ENCODE measurements at regions not wholly inside any gene's neighbourhood (a gene's known extent, or its start where the extent isn't known, plus 50 kb on each side); places are given as distances from the start of the nearest gene placed in this dataset.

DNA sequence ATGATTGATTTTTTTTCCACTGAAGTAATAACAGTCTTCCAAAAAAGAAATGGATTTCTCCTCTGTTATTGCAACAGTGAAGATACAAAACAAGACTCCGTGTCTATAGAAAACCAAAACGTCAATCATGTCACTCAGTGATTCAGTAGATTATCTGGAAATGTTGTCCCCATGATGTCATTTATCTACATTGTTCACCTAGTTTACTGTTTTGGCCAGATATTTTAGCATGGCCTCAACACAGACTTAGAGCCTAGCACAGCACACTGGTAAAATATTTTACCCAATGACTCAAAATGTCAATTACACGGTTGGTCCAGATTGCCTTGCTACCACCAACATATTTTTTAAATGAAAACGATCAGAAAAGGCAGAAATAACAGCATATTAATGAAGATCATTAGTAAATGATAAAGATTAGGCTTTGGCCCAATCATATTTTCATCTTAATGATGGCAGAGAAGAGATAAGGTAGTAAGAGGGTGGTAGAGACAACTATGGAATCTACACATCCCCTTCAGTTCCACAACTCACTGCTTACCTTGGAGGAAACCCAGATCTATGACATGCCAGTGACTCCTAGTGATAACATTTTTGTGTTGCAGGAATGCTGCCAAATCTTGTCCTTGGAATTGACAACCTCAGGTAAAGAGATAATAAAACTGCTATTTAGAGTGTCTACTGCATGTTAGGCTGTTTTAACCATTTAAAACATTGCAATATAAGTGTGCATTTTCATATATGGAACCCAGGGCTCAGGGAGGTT is 347.7 kb upstream of the ARPP21 start:
- no peak overlapping the region for H2AFZ ChIP-seq
- Mint-ChIP-seq H3K4me1 (no peaks in the 10 kb centered on the region), H3K4me3 (no peak overlapping the region), H3K27ac (no peak overlapping the region), H3K9me3 (no peaks in the 10 kb centered on the region), H3K27me3 (ENCODE audit: insufficient read depth, low read depth, poor library complexity) (no peaks in the 10 kb centered on the region), H3K36me3 (ENCODE audit: low read depth) (no peaks in the 10 kb centered on the region)
- no peaks in the 10 kb centered on the region for H3K79me2 ChIP-seq (replicated peaks; ENCODE audit: insufficient read depth)
- H3K27me3 ChIP-seq (ENCODE audit: insufficient read depth): no peaks in the 10 kb centered on the region
- no peaks in the 10 kb centered on the region for H3K36me3 ChIP-seq (ENCODE audit: insufficient read depth)
- no peaks in the 10 kb centered on the region for H3K4me1 ChIP-seq (ENCODE audit: insufficient read depth)
- H3K9me2 ChIP-seq (ENCODE audit: insufficient read depth): no peaks in the 10 kb centered on the region
- H4K20me1 ChIP-seq (replicated peaks; ENCODE audit: insufficient read depth): no peaks in the 10 kb centered on the region
- DNase-seq (ENCODE audit: low spot score): peak; percentile 15
- TF ChIP-seq STAT1 (IDR thresholded peaks at IDR 0.05; ENCODE audit: unreplicated experiment): no peak
- TF ChIP-seq, protein P1, sequence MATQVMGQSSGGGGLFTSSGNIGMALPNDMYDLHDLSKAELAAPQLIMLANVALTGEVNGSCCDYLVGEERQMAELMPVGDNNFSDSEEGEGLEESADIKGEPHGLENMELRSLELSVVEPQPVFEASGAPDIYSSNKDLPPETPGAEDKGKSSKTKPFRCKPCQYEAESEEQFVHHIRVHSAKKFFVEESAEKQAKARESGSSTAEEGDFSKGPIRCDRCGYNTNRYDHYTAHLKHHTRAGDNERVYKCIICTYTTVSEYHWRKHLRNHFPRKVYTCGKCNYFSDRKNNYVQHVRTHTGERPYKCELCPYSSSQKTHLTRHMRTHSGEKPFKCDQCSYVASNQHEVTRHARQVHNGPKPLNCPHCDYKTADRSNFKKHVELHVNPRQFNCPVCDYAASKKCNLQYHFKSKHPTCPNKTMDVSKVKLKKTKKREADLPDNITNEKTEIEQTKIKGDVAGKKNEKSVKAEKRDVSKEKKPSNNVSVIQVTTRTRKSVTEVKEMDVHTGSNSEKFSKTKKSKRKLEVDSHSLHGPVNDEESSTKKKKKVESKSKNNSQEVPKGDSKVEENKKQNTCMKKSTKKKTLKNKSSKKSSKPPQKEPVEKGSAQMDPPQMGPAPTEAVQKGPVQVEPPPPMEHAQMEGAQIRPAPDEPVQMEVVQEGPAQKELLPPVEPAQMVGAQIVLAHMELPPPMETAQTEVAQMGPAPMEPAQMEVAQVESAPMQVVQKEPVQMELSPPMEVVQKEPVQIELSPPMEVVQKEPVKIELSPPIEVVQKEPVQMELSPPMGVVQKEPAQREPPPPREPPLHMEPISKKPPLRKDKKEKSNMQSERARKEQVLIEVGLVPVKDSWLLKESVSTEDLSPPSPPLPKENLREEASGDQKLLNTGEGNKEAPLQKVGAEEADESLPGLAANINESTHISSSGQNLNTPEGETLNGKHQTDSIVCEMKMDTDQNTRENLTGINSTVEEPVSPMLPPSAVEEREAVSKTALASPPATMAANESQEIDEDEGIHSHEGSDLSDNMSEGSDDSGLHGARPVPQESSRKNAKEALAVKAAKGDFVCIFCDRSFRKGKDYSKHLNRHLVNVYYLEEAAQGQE (IDR thresholded peaks at IDR 0.05; ENCODE audit: unreplicated experiment): no peak
- TF ChIP-seq, protein P2, sequence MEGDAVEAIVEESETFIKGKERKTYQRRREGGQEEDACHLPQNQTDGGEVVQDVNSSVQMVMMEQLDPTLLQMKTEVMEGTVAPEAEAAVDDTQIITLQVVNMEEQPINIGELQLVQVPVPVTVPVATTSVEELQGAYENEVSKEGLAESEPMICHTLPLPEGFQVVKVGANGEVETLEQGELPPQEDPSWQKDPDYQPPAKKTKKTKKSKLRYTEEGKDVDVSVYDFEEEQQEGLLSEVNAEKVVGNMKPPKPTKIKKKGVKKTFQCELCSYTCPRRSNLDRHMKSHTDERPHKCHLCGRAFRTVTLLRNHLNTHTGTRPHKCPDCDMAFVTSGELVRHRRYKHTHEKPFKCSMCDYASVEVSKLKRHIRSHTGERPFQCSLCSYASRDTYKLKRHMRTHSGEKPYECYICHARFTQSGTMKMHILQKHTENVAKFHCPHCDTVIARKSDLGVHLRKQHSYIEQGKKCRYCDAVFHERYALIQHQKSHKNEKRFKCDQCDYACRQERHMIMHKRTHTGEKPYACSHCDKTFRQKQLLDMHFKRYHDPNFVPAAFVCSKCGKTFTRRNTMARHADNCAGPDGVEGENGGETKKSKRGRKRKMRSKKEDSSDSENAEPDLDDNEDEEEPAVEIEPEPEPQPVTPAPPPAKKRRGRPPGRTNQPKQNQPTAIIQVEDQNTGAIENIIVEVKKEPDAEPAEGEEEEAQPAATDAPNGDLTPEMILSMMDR (conservative IDR thresholded peaks at IDR 0.05; ENCODE audit: low read depth in 2 of 2): peak in 1 of 2 experiments; percentile 53; a peak in 2 of 4 replicates
- no peak overlapping the region for H3K4me2 ChIP-seq
- no peaks in the 10 kb centered on the region for H3F3A ChIP-seq (replicated peaks; ENCODE audit: low read depth)
- no peak overlapping the region for H3K27ac ChIP-seq (ENCODE audit: low read depth)
- no peak for ATAC-seq
- no peak overlapping the region for H3K4me3 ChIP-seq

DNA sequence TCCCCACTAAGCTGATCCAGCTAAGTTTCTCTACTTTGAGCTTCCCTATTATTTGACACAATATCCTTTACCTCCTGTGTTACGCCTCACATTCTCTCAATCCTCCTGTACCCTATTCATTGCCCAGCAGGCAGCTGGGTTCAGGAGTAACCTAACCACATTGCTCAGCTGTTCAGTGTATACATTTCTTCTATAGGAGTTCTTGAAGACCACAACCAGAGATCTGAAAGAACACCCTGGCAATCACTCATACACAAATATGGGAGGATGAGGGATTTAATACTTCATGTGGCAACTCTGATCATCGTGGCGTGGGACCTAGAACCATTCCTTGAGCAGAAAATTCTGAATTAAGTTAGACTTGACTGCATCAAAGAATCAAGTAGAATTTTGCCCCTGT is 346.8 kb upstream of the ARPP21 start:
- no peaks in the 10 kb centered on the region for H3K4me1 Mint-ChIP-seq
- no peaks in the 10 kb centered on the region for H3K4me1 ChIP-seq (ENCODE audit: insufficient read depth)
- no peak overlapping the region for H3K4me3 Mint-ChIP-seq
- H3K4me2 ChIP-seq: no peak overlapping the region
- no peaks in the 10 kb centered on the region for H3K9me3 Mint-ChIP-seq
- H3K27ac ChIP-seq (ENCODE audit: low read depth): no peak overlapping the region
- ATAC-seq (no peak), DNase-seq (ENCODE audit: low spot score) (no peak)
- no peaks in the 10 kb centered on the region for H3K36me3 Mint-ChIP-seq (ENCODE audit: low read depth)
- H4K20me1 ChIP-seq (replicated peaks; ENCODE audit: insufficient read depth): no peaks in the 10 kb centered on the region
- H2AFZ ChIP-seq: 0 out of 2 replicates have a peak overlapping the region, but pooled peaks have one; percentile 63
- H3K9me2 ChIP-seq (ENCODE audit: insufficient read depth): no peaks in the 10 kb centered on the region
- TF ChIP-seq NANOG (IDR thresholded peaks at IDR 0.05; ENCODE audit: borderline replicate concordance) (no peak), POLR2AphosphoS5 (IDR thresholded peaks at IDR 0.05; ENCODE audit: low read depth) (no peak), CREB1 (CRISPR knock-in tag; IDR thresholded peaks at IDR 0.05; ENCODE audit: low read depth) (no peak), ZNF114 (CRISPR knock-in tag; IDR thresholded peaks at IDR 0.05) (no peak), STAT1 (IDR thresholded peaks at IDR 0.05; ENCODE audit: unreplicated experiment) (no peak), JUNB (IDR thresholded peaks at IDR 0.05; ENCODE audit: unreplicated experiment) (no peak), EZH2phosphoT487 (IDR thresholded peaks at IDR 0.05; ENCODE audit: unreplicated experiment) (no peak)
- TF ChIP-seq, protein P2 (conservative IDR thresholded peaks at IDR 0.05; ENCODE audit: low read depth in 2 of 2): no peak
- H3K4me3 ChIP-seq: no peak overlapping the region
- H3K36me3 ChIP-seq (ENCODE audit: insufficient read depth): no peaks in the 10 kb centered on the region
- no peak overlapping the region for H3K27ac Mint-ChIP-seq
- no peaks in the 10 kb centered on the region for H3F3A ChIP-seq (replicated peaks; ENCODE audit: low read depth)
- no peaks in the 10 kb centered on the region for H3K79me2 ChIP-seq (replicated peaks; ENCODE audit: insufficient read depth)
- no peaks in the 10 kb centered on the region for H3K27me3 Mint-ChIP-seq (ENCODE audit: insufficient read depth, low read depth, poor library complexity)
- H3K27me3 ChIP-seq (ENCODE audit: insufficient read depth): no peaks in the 10 kb centered on the region

Data from GM23338 (cell line).